Thyroid gland (tissue), 4 donors: ENCODE measurements at regions not wholly inside any gene's neighbourhood (a gene's known extent, or its start where the extent isn't known, plus 50 kb on each side); places are given as distances from the start of the nearest gene placed in this dataset.

ENCODE experiments used
- DNase-seq, 2 donors: peaks; one replicate each; pipeline ENCODE4 v3.0.0-alpha.2; 2019
- H3K27ac ChIP-seq, 3 donors: fragments of 200-600 bp; sonication (generic); 1 replicate in 2 of 3; 2 replicates in 1 of 3; pipeline ENCODE4 v1.5.1; 2016 to 2019; ENCODE audit warnings: mild to moderate bottlenecking in 1 of 3, moderate library complexity in 1 of 3
- H3K27me3 ChIP-seq: fragments of 200-600 bp; sonication (generic); one replicate; pipeline ENCODE4 v1.5.1; 2019
- H3K36me3 ChIP-seq, 2 donors: fragments of 200-600 bp; sonication (generic); one replicate each; pipeline ENCODE4 v1.5.1; 2016 to 2019
- H3K4me1 ChIP-seq, 2 donors: fragments of 200-600 bp; sonication (generic); one replicate each; pipeline ENCODE4 v1.5.1; 2017 to 2019
- H3K4me3 ChIP-seq, 3 donors: fragments of 200-600 bp; sonication (generic); replicated peaks in 1 of 3; 1 replicate in 2 of 3; 2 replicates in 1 of 3; pipeline ENCODE4 v1.5.1; 2016; ENCODE audit warnings: mild to moderate bottlenecking in 1 of 3
- H3K9me3 ChIP-seq: fragments of 200-600 bp; sonication (generic); one replicate; pipeline ENCODE4 v1.5.1; 2017
- CTCF ChIP-seq, 6 experiments: fragments of 200-600 bp in 3 of 6; fragments of 450-650 bp in 3 of 6; sonication (generic) in 3 of 6; IDR thresholded peaks; one replicate each; pipeline ENCODE4 v1.5.1; 2016 to 2019; ENCODE audit warnings: antibody characterized with exemption in 6 of 6, mild to moderate bottlenecking in 2 of 6, inconsistent platforms in 1 of 6, moderate library complexity in 1 of 6
- POLR2A ChIP-seq, 2 donors: fragments of 450-650 bp; IDR thresholded peaks; one replicate each; pipeline ENCODE4 v1.6.1; 2017; ENCODE audit warnings: antibody characterized with exemption in 2 of 2, mild to moderate bottlenecking in 2 of 2, moderate library complexity in 1 of 2
- WGBS, 2 donors: methylation state at CpG; one replicate each; pipeline ENCODE4 v1.1.5; 2017; 5-methylcytosine and 5-hydroxymethylcytosine counted together
- intact Hi-C: fragments of 100-400 bp; cut with DNase I; formaldehyde crosslinking; loops from one replicate; pipeline ENCODE4 v1.15.1; 2023

GRCh38 chr15:95655089-95655607, 675.4 kb upstream of the NR2F2 start:
- Histone ChIP-seq H3K4me3 (no peak overlapping the region), H3K27ac (no peak overlapping the region), H3K36me3 (no peaks in the 10 kb centered on the region), H3K9me3 (no peaks in the 10 kb centered on the region), H3K4me1 (no peaks in the 10 kb centered on the region), H3K27me3 (no peaks in the 10 kb centered on the region)
- no peak for DNase-seq
- 68 to 81% methylated on average over 4 of the region's 4 CpGs for WGBS, 2 donors
- intact Hi-C loops: no loop called here
- TF ChIP-seq CTCF (IDR thresholded peaks at IDR 0.05) (no peak), POLR2A (IDR thresholded peaks at IDR 0.05) (no peak)

GRCh38 chr15:95656595-95656994, 673.9 kb upstream of the NR2F2 start:
- Histone ChIP-seq H3K27ac (no peak overlapping the region), H3K9me3 (no peaks in the 10 kb centered on the region), H3K27me3 (no peaks in the 10 kb centered on the region), H3K4me3 (no peak overlapping the region), H3K4me1 (no peaks in the 10 kb centered on the region), H3K36me3 (no peaks in the 10 kb centered on the region)
- intact Hi-C loops: no loop called here
- WGBS, 2 donors: 81 to 88% methylated on average over 2 of the region's 2 CpGs
- no peak for DNase-seq
- TF ChIP-seq CTCF (IDR thresholded peaks at IDR 0.05): no peak
- no peak for TF ChIP-seq POLR2A (IDR thresholded peaks at IDR 0.05)

- no peak for TF ChIP-seq POLR2A (IDR thresholded peaks at IDR 0.05)
- no peak for TF ChIP-seq CTCF (IDR thresholded peaks at IDR 0.05)
- WGBS, 2 donors: 82 to 95% methylated on average over 3 of the region's 3 CpGs
- no peaks in the 10 kb centered on the region for H3K9me3 ChIP-seq
- H3K4me1 ChIP-seq: no peaks in the 10 kb centered on the region
- no peaks in the 10 kb centered on the region for H3K27me3 ChIP-seq
- intact Hi-C loops: no loop called here
- H3K36me3 ChIP-seq: no peaks in the 10 kb centered on the region
- no peak overlapping the region for H3K4me3 ChIP-seq
- no peak for DNase-seq
- no peak overlapping the region for H3K27ac ChIP-seq
Observed at GRCh38 chr15:95658799-95659198, 671.7 kb upstream of the NR2F2 start.

- intact Hi-C loops: no loop called here
- H3K27ac ChIP-seq: no peak overlapping the region
- no peaks in the 10 kb centered on the region for H3K4me1 ChIP-seq
- WGBS, 2 donors: 57 to 64% methylated on average over 11 of the region's 11 CpGs
- TF ChIP-seq CTCF (IDR thresholded peaks at IDR 0.05) (no peak), POLR2A (IDR thresholded peaks at IDR 0.05) (no peak)
- no peak for DNase-seq
- no peaks in the 10 kb centered on the region for H3K36me3 ChIP-seq
- no peak overlapping the region for H3K4me3 ChIP-seq
- no peaks in the 10 kb centered on the region for H3K27me3 ChIP-seq
- H3K9me3 ChIP-seq: no peaks in the 10 kb centered on the region
Observed at GRCh38 chr15:95659656-95660055, 670.8 kb upstream of the NR2F2 start.

GRCh38 chr15:95662638-95663037, 667.9 kb upstream of the NR2F2 start:
- Histone ChIP-seq H3K27ac (no peak overlapping the region), H3K27me3 (no peaks in the 10 kb centered on the region), H3K4me3 (no peak overlapping the region), H3K9me3 (no peaks in the 10 kb centered on the region), H3K4me1 (no peaks in the 10 kb centered on the region), H3K36me3 (no peaks in the 10 kb centered on the region)
- intact Hi-C loops: no loop called here
- no peak for DNase-seq
- TF ChIP-seq POLR2A (IDR thresholded peaks at IDR 0.05) (no peak), CTCF (IDR thresholded peaks at IDR 0.05) (no peak)
- 75 to 78% methylated on average over 1 of the region's 1 CpG for WGBS, 2 donors
